GM23338 (cell line): ENCODE measurements at regions not wholly inside any gene's neighbourhood (a gene's known extent, or its start where the extent isn't known, plus 50 kb on each side); places are given as distances from the start of the nearest gene placed in this dataset.
"Not testable (repeated sequence)": the region's sequence is repeated elsewhere in the genome, so short reads cannot be mapped to it uniquely, and the experiment has no call there.

Source experiments
- CREB1 ChIP-seq: fragments of 250-450 bp; sonication (Bioruptor Pico); IDR thresholded peaks from 2 replicates; pipeline ENCODE4 v1.5.0; 2020; ENCODE audit warnings: low read depth, mild to moderate bottlenecking, moderate library complexity
- CTCF ChIP-seq, 2 experiments: fragments of 200-600 bp in 1 of 2; sonication (generic) in 1 of 2; conservative IDR thresholded peaks; 2 replicates each; pipeline versions ENCODE4 v1.5.1 to v1.6.1; 2016 to 2017; ENCODE audit warnings: antibody characterized with exemption in 2 of 2, low read depth in 2 of 2, mild to moderate bottlenecking in 2 of 2, moderate library complexity in 1 of 2
- EZH2phosphoT487 ChIP-seq: fragments of 200-600 bp; sonication (generic); IDR thresholded peaks from one replicate; pipeline ENCODE4 v1.8.1; 2018; ENCODE audit warnings: antibody characterized with exemption; ENCODE audit not compliant: unreplicated experiment
- JUNB ChIP-seq: IDR thresholded peaks from one replicate; pipeline ENCODE4 v1.6.1; 2016; ENCODE audit warnings: antibody characterized with exemption; ENCODE audit not compliant: unreplicated experiment
- POLR2AphosphoS5 ChIP-seq: IDR thresholded peaks from 2 replicates; pipeline ENCODE4 v1.6.1; 2016; ENCODE audit warnings: antibody characterized with exemption, low read depth

- TF ChIP-seq CTCF (conservative IDR thresholded peaks at IDR 0.05; ENCODE audit: low read depth in 2 of 2); EZH2phosphoT487; CREB1 (CRISPR knock-in tag); JUNB; POLR2AphosphoS5: not testable (repeated sequence)
These were observed 62.5 kb upstream of the LRPAP1 start for GRCh38 chr4:3594751-3595150.
